ENCODE measurements at regions not wholly inside any gene's neighbourhood (a gene's known extent, or its start where the extent isn't known, plus 50 kb on each side); places are given as distances from the start of the nearest gene placed in this dataset.

- TF ChIP-seq CTCF (IDR thresholded peaks at IDR 0.05): no peak
- no peaks in the 10 kb centered on the region for H3K27me3 ChIP-seq
- no peak overlapping the region for H3K9ac ChIP-seq (ENCODE audit: low read depth in 2 of 2, low read length in 2 of 2)
- no peak overlapping the region for H3K27ac ChIP-seq
- no peaks in the 10 kb centered on the region for H3K36me3 ChIP-seq
- intact Hi-C loops (cut with DNase I): no loop called here
- H3K4me3 ChIP-seq: no peak overlapping the region
- no peaks in the 10 kb centered on the region for H3K9me3 ChIP-seq
- no peaks in the 10 kb centered on the region for H3K4me1 ChIP-seq
- DNase-seq: no peak
Observed at GRCh38 chr2:156125018-156125417, 207.5 kb downstream of the NR4A2 start.

GRCh38 chr2:156124458-156124857, 208.1 kb downstream of the NR4A2 start:
- TF ChIP-seq CTCF (IDR thresholded peaks at IDR 0.05): no peak
- intact Hi-C loops (cut with DNase I): no loop called here
- no peak for DNase-seq
- no peak overlapping the region for H3K27ac ChIP-seq
- H3K4me1 ChIP-seq: no peaks in the 10 kb centered on the region
- no peaks in the 10 kb centered on the region for H3K9me3 ChIP-seq
- no peak overlapping the region for H3K9ac ChIP-seq (ENCODE audit: low read depth in 2 of 2, low read length in 2 of 2)
- no peaks in the 10 kb centered on the region for H3K36me3 ChIP-seq
- H3K4me3 ChIP-seq: no peak overlapping the region
- H3K27me3 ChIP-seq: no peaks in the 10 kb centered on the region

GRCh38 chr2:156118753-156119416, 213.6 kb downstream of the NR4A2 start:
- Histone ChIP-seq H3K4me1 (no peaks in the 10 kb centered on the region), H3K4me3 (no peak overlapping the region), H3K27ac (no peak overlapping the region), H3K9ac (ENCODE audit: low read depth in 2 of 2, low read length in 2 of 2) (no peak overlapping the region), H3K36me3 (no peaks in the 10 kb centered on the region), H3K27me3 (no peaks in the 10 kb centered on the region), H3K9me3 (no peaks in the 10 kb centered on the region)
- no peak for DNase-seq
- intact Hi-C loops (cut with DNase I): no loop called here
- TF ChIP-seq CTCF (IDR thresholded peaks at IDR 0.05): no peak

GRCh38 chr2:156116113-156116512, 216.4 kb downstream of the NR4A2 start:
- Histone ChIP-seq H3K27ac (no peak overlapping the region), H3K36me3 (no peaks in the 10 kb centered on the region), H3K9me3 (no peaks in the 10 kb centered on the region), H3K9ac (ENCODE audit: low read depth in 2 of 2, low read length in 2 of 2) (no peak overlapping the region), H3K27me3 (no peaks in the 10 kb centered on the region), H3K4me3 (no peak overlapping the region), H3K4me1 (no peaks in the 10 kb centered on the region)
- no peak for TF ChIP-seq CTCF (IDR thresholded peaks at IDR 0.05)
- intact Hi-C loops (cut with DNase I): no loop called here
- no peak for DNase-seq

GRCh38 chr2:156115338-156115737, 217.2 kb downstream of the NR4A2 start:
- Histone ChIP-seq H3K27ac (no peak overlapping the region), H3K36me3 (no peaks in the 10 kb centered on the region), H3K4me3 (no peak overlapping the region), H3K27me3 (no peaks in the 10 kb centered on the region), H3K9me3 (no peaks in the 10 kb centered on the region), H3K9ac (ENCODE audit: low read depth in 2 of 2, low read length in 2 of 2) (no peak overlapping the region), H3K4me1 (no peaks in the 10 kb centered on the region)
- no peak for DNase-seq
- intact Hi-C loops (cut with DNase I): no loop called here
- no peak for TF ChIP-seq CTCF (IDR thresholded peaks at IDR 0.05)
